Keratinocyte (primary cell): ENCODE measurements at regions not wholly inside any gene's neighbourhood (a gene's known extent, or its start where the extent isn't known, plus 50 kb on each side); places are given as distances from the start of the nearest gene placed in this dataset.

Experiments
- DNase-seq: peaks from one replicate; pipeline ENCODE4 v3.0.0-alpha.2; 2011; ENCODE audit warnings: low read depth, missing footprints, low spot score
- FAIRE-seq: peaks from 2 replicates; lab custom pipeline; 2011; peaks lifted over from hg19 to GRCh38; lab: Jason Lieb, UNC
- H2AFZ ChIP-seq: 2 replicates; pipeline ENCODE4 v1.6.0; 2012; ENCODE audit warnings: low read length, control low read depth, inconsistent platforms; ENCODE audit not compliant: control insufficient read depth
- H3K27ac ChIP-seq: 2 replicates; pipeline ENCODE4 v1.5.1; 2011; ENCODE audit warnings: low read length; ENCODE audit not compliant: control insufficient read depth, insufficient read depth
- H3K27me3 ChIP-seq: 3 replicates; pipeline ENCODE4 v1.6.0; 2011; ENCODE audit warnings: low read length; ENCODE audit not compliant: control insufficient read depth, insufficient read depth; ENCODE audit errors: extremely low read depth
- H3K36me3 ChIP-seq, 2 experiments: 2 replicates in 1 of 2; 3 replicates in 1 of 2; pipeline ENCODE4 v1.5.1; 2011; ENCODE audit warnings: low read length in 2 of 2, mild to moderate bottlenecking in 1 of 2; ENCODE audit not compliant: control insufficient read depth in 2 of 2, insufficient read depth in 2 of 2; ENCODE audit errors: extremely low read depth in 1 of 2
- H3K4me1 ChIP-seq: 3 replicates; pipeline ENCODE4 v1.5.1; 2011; ENCODE audit warnings: low read length; ENCODE audit not compliant: control insufficient read depth, insufficient read depth; ENCODE audit errors: extremely low read depth
- H3K4me2 ChIP-seq: 3 replicates; pipeline ENCODE4 v1.6.0; 2011; ENCODE audit warnings: low read depth, low read length; ENCODE audit not compliant: control insufficient read depth, insufficient read depth; ENCODE audit errors: extremely low read depth
- H3K4me3 ChIP-seq, 3 experiments: fragments of 200-600 bp in 1 of 3; sonication (generic) in 1 of 3; 2 replicates in 2 of 3; 3 replicates in 1 of 3; pipeline ENCODE4 v1.5.1; 2011 to 2016; ENCODE audit warnings: low read length in 3 of 3, mild to moderate bottlenecking in 3 of 3, control low read depth in 2 of 3, inconsistent platforms in 1 of 3, low read depth in 1 of 3, mixed read lengths in 1 of 3, mixed run types in 1 of 3, moderate library complexity in 1 of 3; ENCODE audit not compliant: control insufficient read depth in 2 of 3, insufficient read depth in 2 of 3; ENCODE audit errors: extremely low read depth in 1 of 3
- H3K79me2 ChIP-seq: 2 replicates; pipeline ENCODE4 v1.6.0; 2012; ENCODE audit warnings: low read length; ENCODE audit not compliant: control insufficient read depth, insufficient read depth
- H3K9ac ChIP-seq: 3 replicates; pipeline ENCODE4 v1.6.0; 2011; ENCODE audit warnings: low read length; ENCODE audit not compliant: control insufficient read depth, insufficient read depth; ENCODE audit errors: extremely low read depth
- H3K9me1 ChIP-seq: 3 replicates; pipeline ENCODE4 v1.6.0; 2011; ENCODE audit warnings: low read length; ENCODE audit not compliant: control insufficient read depth, insufficient read depth; ENCODE audit errors: extremely low read depth
- H3K9me3 ChIP-seq: 2 replicates; pipeline ENCODE4 v1.5.1; 2012; ENCODE audit warnings: low read depth, low read length; ENCODE audit not compliant: control insufficient read depth
- H4K20me1 ChIP-seq: 3 replicates; pipeline ENCODE4 v1.6.0; 2011; ENCODE audit warnings: low read length; ENCODE audit not compliant: control insufficient read depth, insufficient read depth; ENCODE audit errors: extremely low read depth
- CTCF ChIP-seq, 3 experiments: IDR thresholded peaks in 1 of 3; conservative IDR thresholded peaks in 1 of 3; optimal IDR thresholded peaks in 1 of 3; 2 replicates in 2 of 3; 3 replicates in 1 of 3; pipeline versions ENCODE3 to v1.5.1; 2011; ENCODE audit warnings: low read length in 3 of 3, mild to moderate bottlenecking in 3 of 3, moderate library complexity in 2 of 3, control low read depth in 1 of 3, inconsistent platforms in 1 of 3; ENCODE audit not compliant: insufficient read depth in 2 of 3; ENCODE audit errors: extremely low read depth in 1 of 3
- EZH2 ChIP-seq: IDR thresholded peaks from one replicate; pipeline ENCODE4 v1.6.1; 2012; ENCODE audit warnings: inconsistent platforms, mild to moderate bottlenecking, low read length, moderate library complexity
- dilution Hi-C: fragments of 300-500 bp; cut with MboI; formaldehyde crosslinking; loops from one replicate; pipeline ENCODE4 v1.7.0; 2020; ENCODE audit warnings: low sequenced_read_pairs; ENCODE audit not compliant: extremely low pct_ligation_motif_present

GRCh38 chr10:81680359-81680758, 194.6 kb upstream of the NRG3 start:
- no peak for FAIRE-seq

GRCh38 chr10:81688459-81688858, 186.5 kb upstream of the NRG3 start:
- FAIRE-seq (no peak), DNase-seq (no peak)
- Histone ChIP-seq H2AFZ (no peak overlapping the region), H3K4me2 (no peak overlapping the region), H3K27me3 (no peaks in the 10 kb centered on the region), H3K36me3 (no peaks in the 10 kb centered on the region), H3K4me3 (no peak overlapping the region), H3K9me1 (no peaks in the 10 kb centered on the region), H3K9me3 (no peaks in the 10 kb centered on the region), H3K27ac (no peak overlapping the region), H4K20me1 (no peaks in the 10 kb centered on the region), H3K9ac (no peak overlapping the region), H3K79me2 (no peaks in the 10 kb centered on the region), H3K4me1 (no peaks in the 10 kb centered on the region)
- no peak for TF ChIP-seq CTCF (optimal IDR thresholded peaks at IDR 0.05 in 1 of 3, IDR thresholded peaks at IDR 0.05 in 1 of 3, conservative IDR thresholded peaks at IDR 0.05 in 1 of 3; ENCODE audit: extremely low read depth in 1 of 3, insufficient read depth in 2 of 3, low read length in 3 of 3)
- TF ChIP-seq EZH2: no peak
- dilution Hi-C loops: no loop called here

More at GRCh38 chr10:81680359-81680758, 194.6 kb upstream of the NRG3 start:
- no peaks in the 10 kb centered on the region for H3K27me3 ChIP-seq
- H2AFZ ChIP-seq: no peak overlapping the region
- TF ChIP-seq EZH2 (no peak), CTCF (optimal IDR thresholded peaks at IDR 0.05 in 1 of 3, IDR thresholded peaks at IDR 0.05 in 1 of 3, conservative IDR thresholded peaks at IDR 0.05 in 1 of 3; ENCODE audit: extremely low read depth in 1 of 3, insufficient read depth in 2 of 3, low read length in 3 of 3) (no peak)
- H3K4me2 ChIP-seq: no peak overlapping the region
- no peak for DNase-seq
- no peaks in the 10 kb centered on the region for H3K9me3 ChIP-seq
- H3K9ac ChIP-seq: no peak overlapping the region
- dilution Hi-C loops: no loop called here
- H3K27ac ChIP-seq: no peak overlapping the region
- H4K20me1 ChIP-seq: no peaks in the 10 kb centered on the region
- no peak overlapping the region for H3K4me3 ChIP-seq
- no peaks in the 10 kb centered on the region for H3K79me2 ChIP-seq
- no peaks in the 10 kb centered on the region for H3K36me3 ChIP-seq
- no peaks in the 10 kb centered on the region for H3K4me1 ChIP-seq
- H3K9me1 ChIP-seq: no peaks in the 10 kb centered on the region
